ENCODE measurements at regions not wholly inside any gene's neighbourhood (a gene's known extent, or its start where the extent isn't known, plus 50 kb on each side); places are given as distances from the start of the nearest gene placed in this dataset.
A peak's percentile ranks its signal among the peaks of the same experiment; 100 is the strongest.

GRCh38 chr10:116792817-116793216, 50.5 kb upstream of the HSPA12A start:
- H3K4me3 Mint-ChIP-seq, result no peak overlapping the region
- no peaks in the 10 kb centered on the region for H3K36me3 Mint-ChIP-seq (ENCODE audit: low read depth)
- ChIA-PET POLR2A (no interaction called here), CTCF (interaction anchor here (1.3 kb wide), 1 partner anchor 382 kb away, joined by 7 read pairs; no protein-coding TSS in a partner anchor)
- ATAC-seq (no peak), DNase-seq (no peak)
- no peaks in the 10 kb centered on the region for H3K9me3 Mint-ChIP-seq (ENCODE audit: insufficient read depth)
- H3K27me3 Mint-ChIP-seq (ENCODE audit: low read depth), result peaks cover 12% of the 10 kb centered on the region
- no peak overlapping the region for H3K27ac Mint-ChIP-seq
- H3K4me1 Mint-ChIP-seq (ENCODE audit: low read depth), result peaks cover 5% of the 10 kb centered on the region

- ChIA-PET CTCF (interaction anchor here (0.9 to 8.6 kb wide), 12 partner anchors 8 to 379 kb away, joined by 3 to 120 read pairs (median 4); no protein-coding TSS in a partner anchor), POLR2A (no interaction called here)
- H3K27me3 Mint-ChIP-seq (ENCODE audit: low read depth), result peaks cover 7% of the 10 kb centered on the region
- H3K4me3 Mint-ChIP-seq, result no peak overlapping the region
- peaks cover 2% of the 10 kb centered on the region for H3K4me1 Mint-ChIP-seq (ENCODE audit: low read depth)
- ATAC-seq, result no peak
- no peak for DNase-seq
- no peaks in the 10 kb centered on the region for H3K36me3 Mint-ChIP-seq (ENCODE audit: low read depth)
- no peak overlapping the region for H3K27ac Mint-ChIP-seq
- H3K9me3 Mint-ChIP-seq (ENCODE audit: insufficient read depth), result no peaks in the 10 kb centered on the region
Measured at GRCh38 chr10:116796469-116796868, 52.8 kb upstream of the ENO4 start.

- H3K27me3 Mint-ChIP-seq (ENCODE audit: low read depth), result peaks cover 7% of the 10 kb centered on the region
- ATAC-seq, result peak; percentile 79
Measured at GRCh38 chr10:116796910-116797513, 52.3 kb upstream of the ENO4 start.

GRCh38 chr10:116798859-116799258, 50.4 kb upstream of the ENO4 start:
- Mint-ChIP-seq H3K4me3 (no peak overlapping the region), H3K27me3 (ENCODE audit: low read depth) (peaks cover 4% of the 10 kb centered on the region), H3K27ac (no peak overlapping the region), H3K4me1 (ENCODE audit: low read depth) (peaks cover 2% of the 10 kb centered on the region), H3K36me3 (ENCODE audit: low read depth) (no peaks in the 10 kb centered on the region), H3K9me3 (ENCODE audit: insufficient read depth) (no peaks in the 10 kb centered on the region)
- ATAC-seq, result no peak
- DNase-seq, result no peak
- ChIA-PET CTCF (interaction anchor here (6.6 to 8.6 kb wide), 2 partner anchors 11 to 376 kb away, joined by 42 to 120 read pairs; no protein-coding TSS in a partner anchor), POLR2A (no interaction called here)

More at GRCh38 chr10:116796910-116797513, 52.3 kb upstream of the ENO4 start:
- no peak overlapping the region for H3K27ac Mint-ChIP-seq
- H3K9me3 Mint-ChIP-seq (ENCODE audit: insufficient read depth), result no peaks in the 10 kb centered on the region
- H3K4me1 Mint-ChIP-seq (ENCODE audit: low read depth), result peaks cover 2% of the 10 kb centered on the region
- POLR2A ChIA-PET, result no interaction called here
- CTCF ChIA-PET, result interaction anchor here (0.9 to 8.6 kb wide), 13 partner anchors 9 to 382 kb away, joined by 3 to 120 read pairs (median 4); no protein-coding TSS in a partner anchor
- peak; percentile 77 for DNase-seq
- H3K4me3 Mint-ChIP-seq, result no peak overlapping the region
- H3K36me3 Mint-ChIP-seq (ENCODE audit: low read depth), result no peaks in the 10 kb centered on the region
